ENCODE measurements at regions not wholly inside any gene's neighbourhood (a gene's known extent, or its start where the extent isn't known, plus 50 kb on each side); places are given as distances from the start of the nearest gene placed in this dataset.

- no peak for DNase-seq
These were observed 49.8 kb upstream of the FCN1 start for GRCh38 chr9:134967547-134967930.

- no peak for DNase-seq
These were observed 50.5 kb upstream of the FCN1 start for GRCh38 chr9:134968011-134968822.

- DNase-seq = no peak
These were observed 51.0 kb upstream of the FCN1 start for GRCh38 chr9:134968823-134969090.

- DNase-seq = no peak
These were observed 51.7 kb upstream of the FCN1 start for GRCh38 chr9:134969156-134970045.

- no peak for DNase-seq
These were observed 52.5 kb upstream of the FCN1 start for GRCh38 chr9:134970198-134970597.

GRCh38 chr9:134970719-134971118 lies 53.0 kb upstream of the FCN1 start:
- no peak for DNase-seq

GRCh38 chr9:134971196-134971595 lies 53.5 kb upstream of the FCN1 start:
- DNase-seq = no peak

GRCh38 chr9:134971696-134972095 lies 54.0 kb upstream of the FCN1 start:
- no peak for DNase-seq

GRCh38 chr9:134972140-134972539 lies 54.4 kb upstream of the FCN1 start:
- DNase-seq = no peak

- DNase-seq = no peak
These were observed 57.5 kb upstream of the FCN1 start for GRCh38 chr9:134975253-134975652.

- DNase-seq = no peak
These were observed 58.7 kb upstream of the FCN1 start for GRCh38 chr9:134976403-134976802.

GRCh38 chr9:134978272-134978671 lies 60.6 kb upstream of the FCN1 start:
- DNase-seq = no peak

GRCh38 chr9:134980516-134980915 lies 62.8 kb upstream of the FCN1 start:
- DNase-seq = no peak

- no peak for DNase-seq
These were observed 63.3 kb upstream of the FCN1 start for GRCh38 chr9:134980991-134981390.

GRCh38 chr9:134981829-134982228 lies 64.1 kb upstream of the FCN1 start:
- no peak for DNase-seq

- no peak for DNase-seq
These were observed 64.6 kb upstream of the FCN1 start for GRCh38 chr9:134982311-134982710.

GRCh38 chr9:134983074-134983473 lies 65.4 kb upstream of the FCN1 start:
- DNase-seq = no peak

GRCh38 chr9:134983506-134984371 lies 66.0 kb upstream of the FCN1 start:
- no peak for DNase-seq

GRCh38 chr9:134984372-134985265 lies 66.9 kb upstream of the FCN1 start:
- DNase-seq = no peak

- no peak for DNase-seq
These were observed 67.7 kb upstream of the FCN1 start for GRCh38 chr9:134985451-134985850.

- no peak for DNase-seq
These were observed 69.2 kb upstream of the FCN1 start for GRCh38 chr9:134986957-134987356.

- no peak for DNase-seq
These were observed 69.7 kb upstream of the FCN1 start for GRCh38 chr9:134987376-134987775.

Data from activated CD4-positive, alpha-beta T cell treated with anti-CD3 and anti-CD28 coated beads for 48 hours (primary cell).